NT2/D1 (cell line): ENCODE measurements at regions not wholly inside any gene's neighbourhood (a gene's known extent, or its start where the extent isn't known, plus 50 kb on each side); places are given as distances from the start of the nearest gene placed in this dataset.

ENCODE experiments used
- SUZ12 ChIP-seq: IDR thresholded peaks from 2 replicates; pipeline ENCODE4 v1.6.1; 2011; ENCODE audit not compliant: insufficient read length, insufficient read depth; ENCODE audit errors: extremely low read depth
- YY1 ChIP-seq: IDR thresholded peaks from 2 replicates; pipeline ENCODE4 v1.6.1; 2011; ENCODE audit not compliant: insufficient read length, insufficient read depth
- ZNF274 ChIP-seq: IDR thresholded peaks from 2 replicates; pipeline ENCODE4 v1.6.1; 2011; ENCODE audit warnings: mild to moderate bottlenecking, low read depth, low read length

- TF ChIP-seq SUZ12, result no peak
- TF ChIP-seq ZNF274, result no peak
- TF ChIP-seq YY1, result no peak
Observed at GRCh38 chr4:123327346-123327745, 69.2 kb upstream of the SPRY1 start.
